ENCODE measurements at regions not wholly inside any gene's neighbourhood (a gene's known extent, or its start where the extent isn't known, plus 50 kb on each side); places are given as distances from the start of the nearest gene placed in this dataset.

DNA sequence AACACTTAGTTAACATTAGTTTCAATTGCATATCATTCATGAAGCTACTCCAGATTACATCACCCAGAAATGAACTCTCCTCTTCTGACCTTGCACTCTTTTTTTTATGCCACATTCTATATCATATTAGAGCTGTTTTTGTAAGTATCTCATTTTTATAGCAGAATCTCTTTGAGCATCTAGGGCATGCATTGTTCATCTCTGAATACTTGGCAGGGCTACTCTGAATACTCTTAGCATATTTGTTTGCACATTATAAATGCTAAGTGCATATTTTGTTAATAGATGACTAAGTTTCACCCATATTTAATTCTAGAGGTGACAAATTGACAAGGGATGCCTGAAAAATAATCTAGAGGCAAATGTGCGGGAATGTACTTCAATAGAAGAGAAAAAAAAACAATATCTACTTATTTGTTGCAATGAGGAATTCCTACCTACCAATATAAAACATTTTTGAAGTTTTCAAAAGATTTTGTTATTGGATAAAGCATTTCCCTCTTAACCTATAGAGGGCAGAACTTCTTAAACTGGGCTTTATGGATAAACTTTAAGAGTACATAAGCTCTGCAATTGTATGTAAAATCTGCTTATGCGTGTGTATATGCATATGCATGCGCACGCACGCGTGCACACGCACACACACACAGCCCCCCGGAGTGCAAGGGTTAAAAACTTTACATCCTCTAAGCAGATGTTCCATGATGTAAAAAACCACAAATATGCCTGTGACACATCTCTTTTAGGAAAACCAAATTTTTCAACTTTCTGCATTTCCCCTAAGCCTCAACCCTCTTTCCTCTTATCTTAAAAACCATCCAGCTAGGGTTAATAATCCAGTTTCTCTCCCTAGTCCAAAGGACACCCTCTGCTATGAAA is 73.0 kb upstream of the OXGR1 start:
- H3K4me2 ChIP-seq (ENCODE audit: low read length), result no peak overlapping the region
- no peak overlapping the region for H3K4me3 ChIP-seq (ENCODE audit: low read length)
- ChIA-PET POLR2A (ENCODE audit: unreplicated experiment) (no interaction called here), CTCF (no interaction called here)
- H3K27me3 ChIP-seq (ENCODE audit: low read length), result peaks cover 55% of the 10 kb centered on the region
- H3F3A ChIP-seq (ENCODE audit: low read length, unreplicated experiment), result no peaks in the 10 kb centered on the region
- no peak overlapping the region for H2AFZ ChIP-seq (ENCODE audit: low read length)
- no peak for TF ChIP-seq EZH2 (IDR thresholded peaks at IDR 0.05; ENCODE audit: low read length, unreplicated experiment)
- TF ChIP-seq, protein P1, sequence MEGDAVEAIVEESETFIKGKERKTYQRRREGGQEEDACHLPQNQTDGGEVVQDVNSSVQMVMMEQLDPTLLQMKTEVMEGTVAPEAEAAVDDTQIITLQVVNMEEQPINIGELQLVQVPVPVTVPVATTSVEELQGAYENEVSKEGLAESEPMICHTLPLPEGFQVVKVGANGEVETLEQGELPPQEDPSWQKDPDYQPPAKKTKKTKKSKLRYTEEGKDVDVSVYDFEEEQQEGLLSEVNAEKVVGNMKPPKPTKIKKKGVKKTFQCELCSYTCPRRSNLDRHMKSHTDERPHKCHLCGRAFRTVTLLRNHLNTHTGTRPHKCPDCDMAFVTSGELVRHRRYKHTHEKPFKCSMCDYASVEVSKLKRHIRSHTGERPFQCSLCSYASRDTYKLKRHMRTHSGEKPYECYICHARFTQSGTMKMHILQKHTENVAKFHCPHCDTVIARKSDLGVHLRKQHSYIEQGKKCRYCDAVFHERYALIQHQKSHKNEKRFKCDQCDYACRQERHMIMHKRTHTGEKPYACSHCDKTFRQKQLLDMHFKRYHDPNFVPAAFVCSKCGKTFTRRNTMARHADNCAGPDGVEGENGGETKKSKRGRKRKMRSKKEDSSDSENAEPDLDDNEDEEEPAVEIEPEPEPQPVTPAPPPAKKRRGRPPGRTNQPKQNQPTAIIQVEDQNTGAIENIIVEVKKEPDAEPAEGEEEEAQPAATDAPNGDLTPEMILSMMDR (conservative IDR thresholded peaks at IDR 0.05; ENCODE audit: low read depth, low read length), result peak; percentile 45; the same call in 1 of the 2 replicates
- no peaks in the 10 kb centered on the region for H3K4me1 ChIP-seq (ENCODE audit: insufficient read depth, low read length)
- no peaks in the 10 kb centered on the region for H3K9me2 ChIP-seq (replicated peaks; ENCODE audit: low read length)
- no peaks in the 10 kb centered on the region for H3K36me3 ChIP-seq (ENCODE audit: low read depth, low read length)
- intact Hi-C loops (cut with micrococcal nuclease), result no loop called here
- H3K9me3 ChIP-seq (ENCODE audit: low read length), result no peaks in the 10 kb centered on the region
- BruUV-seq (replicated peaks), result no TSS peak
- DNase-seq (no peak), ATAC-seq (no peak)
- H4K20me1 ChIP-seq (ENCODE audit: low read length), result no peaks in the 10 kb centered on the region
- H3K79me2 ChIP-seq (ENCODE audit: low read length), result no peaks in the 10 kb centered on the region
- no peak overlapping the region for H3K9ac ChIP-seq (ENCODE audit: low read length)
- no peak overlapping the region for H3K27ac ChIP-seq (ENCODE audit: low read length)

DNA sequence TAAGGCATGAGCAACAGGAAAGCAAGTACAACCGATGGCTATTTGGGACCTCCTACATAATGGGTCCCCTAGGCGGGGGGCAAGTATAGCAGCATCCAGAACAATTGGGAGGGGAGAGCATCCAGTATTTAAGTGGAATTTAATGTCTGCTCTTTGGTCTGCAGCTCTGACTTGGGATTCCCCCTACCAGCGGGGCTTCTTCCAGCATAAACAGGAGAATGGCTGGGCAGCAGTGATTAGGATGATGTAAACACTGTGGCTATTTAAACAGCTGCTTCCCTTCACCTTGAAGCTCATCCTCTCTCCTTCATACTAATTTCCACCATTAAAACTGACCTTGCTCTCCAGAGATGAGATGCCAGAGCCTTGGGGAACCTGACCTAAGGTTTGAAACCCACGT is 73.9 kb upstream of the OXGR1 start:
- POLR2A ChIA-PET (ENCODE audit: unreplicated experiment), result no interaction called here
- ATAC-seq (no peak), DNase-seq (no peak)
- Histone ChIP-seq H3K4me1 (ENCODE audit: insufficient read depth, low read length) (no peaks in the 10 kb centered on the region), H3K9ac (ENCODE audit: low read length) (no peak overlapping the region), H2AFZ (ENCODE audit: low read length) (no peak overlapping the region), H4K20me1 (ENCODE audit: low read length) (no peaks in the 10 kb centered on the region), H3K9me3 (ENCODE audit: low read length) (no peaks in the 10 kb centered on the region), H3K9me2 (replicated peaks; ENCODE audit: low read length) (no peaks in the 10 kb centered on the region), H3K79me2 (ENCODE audit: low read length) (no peaks in the 10 kb centered on the region), H3K4me2 (ENCODE audit: low read length) (no peak overlapping the region), H3F3A (ENCODE audit: low read length, unreplicated experiment) (no peaks in the 10 kb centered on the region), H3K4me3 (ENCODE audit: low read length) (no peak overlapping the region), H3K27me3 (ENCODE audit: low read length) (peaks cover 49% of the 10 kb centered on the region), H3K27ac (ENCODE audit: low read length) (no peak overlapping the region), H3K36me3 (ENCODE audit: low read depth, low read length) (no peaks in the 10 kb centered on the region)
- intact Hi-C loops (cut with micrococcal nuclease), result no loop called here
- CTCF ChIA-PET, result no interaction called here
- TF ChIP-seq EZH2phosphoT487 (IDR thresholded peaks at IDR 0.05; ENCODE audit: borderline replicate concordance, low read length) (no peak), EZH2 (IDR thresholded peaks at IDR 0.05; ENCODE audit: low read length, unreplicated experiment) (no peak)
- TF ChIP-seq, protein P1 (conservative IDR thresholded peaks at IDR 0.05; ENCODE audit: low read depth, low read length), result no peak
- no TSS peak for BruUV-seq (replicated peaks)

DNA sequence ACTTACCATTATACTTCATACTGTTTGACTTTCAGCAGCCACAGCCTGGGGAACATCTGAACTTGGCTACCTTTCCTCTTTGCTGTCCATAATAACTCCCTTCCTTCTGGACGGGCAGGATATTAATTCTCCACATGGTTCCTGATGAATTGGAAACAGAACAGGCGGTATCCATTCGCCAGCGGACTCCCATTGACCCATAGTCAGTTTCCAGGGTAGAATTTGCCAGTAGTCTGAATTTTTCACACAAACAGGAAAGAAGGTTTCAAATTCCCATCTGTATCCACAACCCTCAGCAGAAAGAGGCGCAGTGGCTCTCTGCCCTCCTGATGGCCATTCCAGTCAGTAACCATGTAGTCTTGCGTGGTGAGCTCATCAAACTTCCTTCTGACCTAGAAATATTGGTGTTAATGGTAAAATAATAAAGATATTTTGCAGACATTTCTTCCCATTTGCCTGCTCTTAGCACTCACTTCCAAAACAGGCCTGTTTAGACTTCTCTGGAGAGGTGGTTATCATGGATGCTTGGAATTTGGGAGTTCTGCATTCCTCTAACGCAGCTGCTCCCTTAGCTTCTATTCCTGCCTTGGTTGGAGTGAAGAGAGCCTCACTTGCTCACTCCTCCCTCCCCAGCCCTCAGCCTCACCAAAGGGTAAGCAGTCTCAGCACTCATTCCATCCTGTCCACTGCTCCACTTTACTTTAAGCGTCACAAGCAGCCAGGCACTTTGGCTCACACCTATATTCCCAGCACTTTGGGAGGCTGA is 75.0 kb upstream of the OXGR1 start:
- Histone ChIP-seq H3K27ac (ENCODE audit: low read length) (no peak overlapping the region), H3F3A (ENCODE audit: low read length, unreplicated experiment) (no peaks in the 10 kb centered on the region), H3K4me2 (ENCODE audit: low read length) (no peak overlapping the region), H3K4me3 (ENCODE audit: low read length) (no peak overlapping the region), H3K9me2 (replicated peaks; ENCODE audit: low read length) (no peaks in the 10 kb centered on the region), H3K9ac (ENCODE audit: low read length) (no peak overlapping the region), H2AFZ (ENCODE audit: low read length) (no peak overlapping the region), H3K27me3 (ENCODE audit: low read length) (peaks cover 38% of the 10 kb centered on the region), H4K20me1 (ENCODE audit: low read length) (no peaks in the 10 kb centered on the region), H3K4me1 (ENCODE audit: insufficient read depth, low read length) (no peaks in the 10 kb centered on the region), H3K9me3 (ENCODE audit: low read length) (no peaks in the 10 kb centered on the region), H3K79me2 (ENCODE audit: low read length) (no peaks in the 10 kb centered on the region), H3K36me3 (ENCODE audit: low read depth, low read length) (no peaks in the 10 kb centered on the region)
- POLR2A ChIA-PET (ENCODE audit: unreplicated experiment), result no interaction called here
- DNase-seq (no peak), ATAC-seq (no peak)
- intact Hi-C loops (cut with micrococcal nuclease), result no loop called here
- no TSS peak for BruUV-seq (replicated peaks)
- CTCF ChIA-PET, result no interaction called here
- TF ChIP-seq EZH2phosphoT487 (IDR thresholded peaks at IDR 0.05; ENCODE audit: borderline replicate concordance, low read length) (no peak), EZH2 (IDR thresholded peaks at IDR 0.05; ENCODE audit: low read length, unreplicated experiment) (no peak)
- TF ChIP-seq, protein P1 (conservative IDR thresholded peaks at IDR 0.05; ENCODE audit: low read depth, low read length), result no peak

All from PC-3 (cell line).